Esophagus squamous epithelium (tissue), 4 donors: ENCODE measurements at regions not wholly inside any gene's neighbourhood (a gene's known extent, or its start where the extent isn't known, plus 50 kb on each side); places are given as distances from the start of the nearest gene placed in this dataset.

Experiments
- POLR2A ChIP-seq, 4 donors: fragments of 450-650 bp; IDR thresholded peaks; one replicate each; pipeline ENCODE4 v1.6.1; 2017; ENCODE audit warnings: antibody characterized with exemption in 4 of 4, mild to moderate bottlenecking in 4 of 4, moderate library complexity in 3 of 4
- TF ChIP-seq, protein P1 (sequence below), 6 experiments: fragments of 450-650 bp in 4 of 6; fragments of 200-600 bp in 2 of 6; sonication (generic) in 2 of 6; IDR thresholded peaks; one replicate each; pipeline ENCODE4 v1.5.1; 2016 to 2019; ENCODE audit warnings: antibody characterized with exemption in 6 of 6, mild to moderate bottlenecking in 4 of 6, moderate library complexity in 4 of 6

DNA sequence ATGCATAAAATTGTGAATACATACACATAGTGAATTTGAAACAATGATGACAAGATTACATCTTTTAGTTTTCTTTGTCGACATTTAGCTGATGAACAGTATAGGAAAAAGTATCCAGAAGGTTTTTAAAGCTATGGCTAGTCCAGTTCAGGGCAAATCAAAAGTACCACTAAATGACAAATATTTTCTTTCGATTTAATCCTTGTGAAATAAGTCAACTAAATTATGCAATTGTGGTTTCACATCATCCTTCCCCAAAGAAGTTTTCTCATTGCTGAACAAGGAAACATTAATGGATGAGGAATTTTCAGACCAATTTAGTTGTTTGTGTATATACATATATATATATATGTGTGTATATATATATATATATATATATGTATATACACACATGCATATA, 774.0 kb downstream of the DNAJB9 start:
- TF ChIP-seq POLR2A (IDR thresholded peaks at IDR 0.05), result no peak
- TF ChIP-seq, protein P1, sequence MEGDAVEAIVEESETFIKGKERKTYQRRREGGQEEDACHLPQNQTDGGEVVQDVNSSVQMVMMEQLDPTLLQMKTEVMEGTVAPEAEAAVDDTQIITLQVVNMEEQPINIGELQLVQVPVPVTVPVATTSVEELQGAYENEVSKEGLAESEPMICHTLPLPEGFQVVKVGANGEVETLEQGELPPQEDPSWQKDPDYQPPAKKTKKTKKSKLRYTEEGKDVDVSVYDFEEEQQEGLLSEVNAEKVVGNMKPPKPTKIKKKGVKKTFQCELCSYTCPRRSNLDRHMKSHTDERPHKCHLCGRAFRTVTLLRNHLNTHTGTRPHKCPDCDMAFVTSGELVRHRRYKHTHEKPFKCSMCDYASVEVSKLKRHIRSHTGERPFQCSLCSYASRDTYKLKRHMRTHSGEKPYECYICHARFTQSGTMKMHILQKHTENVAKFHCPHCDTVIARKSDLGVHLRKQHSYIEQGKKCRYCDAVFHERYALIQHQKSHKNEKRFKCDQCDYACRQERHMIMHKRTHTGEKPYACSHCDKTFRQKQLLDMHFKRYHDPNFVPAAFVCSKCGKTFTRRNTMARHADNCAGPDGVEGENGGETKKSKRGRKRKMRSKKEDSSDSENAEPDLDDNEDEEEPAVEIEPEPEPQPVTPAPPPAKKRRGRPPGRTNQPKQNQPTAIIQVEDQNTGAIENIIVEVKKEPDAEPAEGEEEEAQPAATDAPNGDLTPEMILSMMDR (IDR thresholded peaks at IDR 0.05), result no peak
